WTC11 (cell line): ENCODE measurements at regions not wholly inside any gene's neighbourhood (a gene's known extent, or its start where the extent isn't known, plus 50 kb on each side); places are given as distances from the start of the nearest gene placed in this dataset.
A peak's percentile ranks its signal among the peaks of the same experiment; 100 is the strongest.

Experiments used
- ATAC-seq: fragments of 200-7000 bp; cut with Tn5 transposase; 2 replicates; pipeline ENCODE4 v1.10.0; 2021; ENCODE audit warnings: mild to moderate bottlenecking, moderate library complexity
- CTCF ChIA-PET: fragments of 300-600 bp; sonication (Branson Sonifier 250); formaldehyde crosslinking; loops from one replicate; lab custom pipeline; 2021; ENCODE audit warnings: antibody characterized with exemption; lab: Charles Lee
- POLR2A ChIA-PET: fragments of 350-600 bp; sonication (Branson Sonifier 250); formaldehyde crosslinking; loops from one replicate; lab custom pipeline; 2021; ENCODE audit warnings: antibody characterized with exemption; lab: Charles Lee
- DNase-seq: peaks from one replicate; pipeline ENCODE4 v3.0.0; 2021; ENCODE audit warnings: low spot score
- H3K27ac Mint-ChIP-seq: 2 replicates; pipeline ENCODE4 v1.8.0; 2021; ENCODE audit warnings: mixed read lengths
- H3K27me3 Mint-ChIP-seq: 2 replicates; pipeline ENCODE4 v1.8.0; 2021; ENCODE audit warnings: low read depth, mild to moderate bottlenecking, moderate library complexity, mixed read lengths
- H3K36me3 Mint-ChIP-seq: 2 replicates; pipeline ENCODE4 v1.8.0; 2021; ENCODE audit warnings: mixed read lengths
- H3K4me1 Mint-ChIP-seq: 2 replicates; pipeline ENCODE4 v1.8.0; 2022; ENCODE audit warnings: mixed read lengths
- H3K4me3 Mint-ChIP-seq: 2 replicates; pipeline ENCODE4 v1.8.0; 2021; ENCODE audit warnings: mild to moderate bottlenecking, moderate library complexity, mixed read lengths
- H3K9me3 Mint-ChIP-seq: 2 replicates; pipeline ENCODE4 v1.8.0; 2021; ENCODE audit warnings: mixed read lengths
- E2F5 ChIP-seq: sonication (generic); formaldehyde crosslinking; IDR thresholded peaks from 2 replicates; pipeline ENCODE4 v1.8.1; 2022; ENCODE audit warnings: mild to moderate bottlenecking, moderate library complexity, missing genetic modification reagents
- EMX1 ChIP-seq: fragments of 250-450 bp; sonication (Bioruptor Pico); IDR thresholded peaks from 2 replicates; pipeline ENCODE4 v1.8.0; 2021; ENCODE audit warnings: mild to moderate bottlenecking
- ESRRA ChIP-seq: sonication (generic); formaldehyde crosslinking; IDR thresholded peaks from 2 replicates; pipeline ENCODE4 v1.8.1; 2022; ENCODE audit warnings: mild to moderate bottlenecking, missing genetic modification reagents, borderline replicate concordance
- FOXK1 ChIP-seq: sonication (generic); formaldehyde crosslinking; IDR thresholded peaks from 2 replicates; pipeline ENCODE4 v1.8.0; 2022; ENCODE audit warnings: mild to moderate bottlenecking, moderate library complexity, missing genetic modification reagents
- FOXP4 ChIP-seq: sonication (generic); formaldehyde crosslinking; IDR thresholded peaks from 2 replicates; pipeline ENCODE4 v1.8.0; 2022; ENCODE audit warnings: mild to moderate bottlenecking, missing genetic modification reagents
- KAT7 ChIP-seq: sonication (generic); formaldehyde crosslinking; IDR thresholded peaks from 2 replicates; pipeline ENCODE4 v1.8.1; 2023; ENCODE audit warnings: missing genetic modification reagents, mild to moderate bottlenecking, borderline replicate concordance
- NFE2L1 ChIP-seq: sonication (generic); formaldehyde crosslinking; IDR thresholded peaks from 2 replicates; pipeline ENCODE4 v1.8.1; 2023; ENCODE audit warnings: missing genetic modification reagents
- NR2C2 ChIP-seq: sonication (generic); formaldehyde crosslinking; IDR thresholded peaks from 2 replicates; pipeline ENCODE4 v1.8.0; 2022; ENCODE audit warnings: mild to moderate bottlenecking, missing genetic modification reagents
- TP53 ChIP-seq: sonication (generic); formaldehyde crosslinking; IDR thresholded peaks from 2 replicates; pipeline ENCODE4 v1.8.1; 2023; ENCODE audit warnings: mild to moderate bottlenecking, missing genetic modification reagents
- USF1 ChIP-seq: sonication (generic); formaldehyde crosslinking; IDR thresholded peaks from 2 replicates; pipeline ENCODE4 v1.8.0; 2022; ENCODE audit warnings: mild to moderate bottlenecking, missing genetic modification reagents
- ZNF138 ChIP-seq: sonication (generic); formaldehyde crosslinking; conservative IDR thresholded peaks from 2 replicates; pipeline ENCODE4 v1.8.1; 2022; ENCODE audit warnings: mild to moderate bottlenecking, moderate library complexity, missing genetic modification reagents
- ZNF219 ChIP-seq: sonication (generic); formaldehyde crosslinking; IDR thresholded peaks from 2 replicates; pipeline ENCODE4 v1.8.0; 2023; ENCODE audit warnings: missing genetic modification reagents, mild to moderate bottlenecking, borderline replicate concordance
- ZNF232 ChIP-seq: sonication (generic); formaldehyde crosslinking; IDR thresholded peaks from 2 replicates; pipeline ENCODE4 v1.8.0; 2022; ENCODE audit warnings: mild to moderate bottlenecking, missing genetic modification reagents
- ZNF263 ChIP-seq: sonication (generic); formaldehyde crosslinking; IDR thresholded peaks from 2 replicates; pipeline ENCODE4 v1.8.1; 2022; ENCODE audit warnings: low read depth, mild to moderate bottlenecking, moderate library complexity, missing genetic modification reagents
- ZNF671 ChIP-seq: fragments of 250-450 bp; sonication (Bioruptor Pico); IDR thresholded peaks from 2 replicates; pipeline ENCODE4 v1.8.0; 2021; ENCODE audit warnings: mild to moderate bottlenecking
- TF ChIP-seq, protein P1 (sequence below): fragments of 250-450 bp; sonication (Bioruptor Pico); IDR thresholded peaks from 2 replicates; pipeline ENCODE4 v1.9.0; 2021; ENCODE audit warnings: mild to moderate bottlenecking, borderline replicate concordance
- TF ChIP-seq, protein P2 (sequence below): sonication (generic); formaldehyde crosslinking; IDR thresholded peaks from 2 replicates; pipeline ENCODE4 v1.8.0; 2023; ENCODE audit warnings: missing genetic modification reagents
- TF ChIP-seq, protein P3 (sequence below): sonication (generic); formaldehyde crosslinking; IDR thresholded peaks from 2 replicates; pipeline ENCODE4 v1.8.1; 2023; ENCODE audit warnings: mild to moderate bottlenecking, missing genetic modification reagents, moderate library complexity

GRCh38 chr16:76194616-76195015 is 82.6 kb upstream of the CNTNAP4 start:
- no peak for TF ChIP-seq ZNF219 (CRISPR knock-in tag)
- 0 out of 2 replicates have a peak, but pooled peaks have one; percentile 23 for TF ChIP-seq NFE2L1
- no peak overlapping the region for H3K4me3 Mint-ChIP-seq
- peaks cover 34% of the 10 kb centered on the region for H3K9me3 Mint-ChIP-seq
- POLR2A ChIA-PET, result no interaction called here
- CTCF ChIA-PET, result no interaction called here
- H3K27me3 Mint-ChIP-seq, result peaks cover 8% of the 10 kb centered on the region
- peaks cover 3% of the 10 kb centered on the region; the same call in 1 of the 2 replicates for H3K36me3 Mint-ChIP-seq
- H3K4me1 Mint-ChIP-seq, result peaks cover 28% of the 10 kb centered on the region
- H3K27ac Mint-ChIP-seq, result no peak overlapping the region
- ATAC-seq, result no peak
- DNase-seq, result no peak

- Mint-ChIP-seq H3K27ac (no peak overlapping the region), H3K4me3 (no peak overlapping the region), H3K4me1 (peaks cover 29% of the 10 kb centered on the region), H3K27me3 (peaks cover 8% of the 10 kb centered on the region), H3K9me3 (peaks cover 38% of the 10 kb centered on the region), H3K36me3 (peaks cover 7% of the 10 kb centered on the region)
- ChIA-PET CTCF (no interaction called here), POLR2A (no interaction called here)
- ATAC-seq, result no peak
- DNase-seq, result no peak
- no peak for TF ChIP-seq KAT7
- TF ChIP-seq ZNF138, result no peak
- TF ChIP-seq ZNF232 (CRISPR knock-in tag), result no peak
- no peak for TF ChIP-seq E2F5 (CRISPR knock-in tag)
Observed at GRCh38 chr16:76195056-76195455, 82.1 kb upstream of the CNTNAP4 start.

DNA sequence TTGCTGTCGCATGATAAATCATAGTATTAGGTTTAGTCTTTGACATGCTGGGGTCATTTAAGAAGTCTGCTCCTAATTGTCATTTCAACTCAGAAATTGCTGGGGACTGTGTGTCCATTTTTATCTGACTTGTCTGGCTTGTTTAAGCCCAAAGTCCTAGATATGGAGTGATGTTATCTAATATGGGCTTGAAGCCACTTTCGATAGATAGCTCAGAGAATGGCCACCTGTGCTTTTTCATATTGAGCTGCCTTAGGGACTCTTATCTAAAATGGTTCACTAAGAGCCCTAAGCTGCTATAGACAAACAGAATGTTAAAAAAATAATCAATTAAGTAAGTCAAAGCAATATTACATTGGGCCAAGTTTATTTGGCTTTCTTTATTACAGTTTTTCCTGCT is 81.6 kb upstream of the CNTNAP4 start:
- DNase-seq (no peak), ATAC-seq (no peak)
- no peak overlapping the region for H3K4me3 Mint-ChIP-seq
- peaks cover 29% of the 10 kb centered on the region for H3K4me1 Mint-ChIP-seq
- TF ChIP-seq FOXP4 (no peak), EMX1 (no peak), ZNF263 (CRISPR knock-in tag) (no peak), TP53 (no peak), FOXK1 (no peak), NFE2L1 (no peak), KAT7 (no peak), ZNF671 (CRISPR knock-in tag) (no peak), NR2C2 (CRISPR knock-in tag) (no peak), ESRRA (no peak), USF1 (CRISPR knock-in tag) (no peak)
- TF ChIP-seq, protein P1, sequence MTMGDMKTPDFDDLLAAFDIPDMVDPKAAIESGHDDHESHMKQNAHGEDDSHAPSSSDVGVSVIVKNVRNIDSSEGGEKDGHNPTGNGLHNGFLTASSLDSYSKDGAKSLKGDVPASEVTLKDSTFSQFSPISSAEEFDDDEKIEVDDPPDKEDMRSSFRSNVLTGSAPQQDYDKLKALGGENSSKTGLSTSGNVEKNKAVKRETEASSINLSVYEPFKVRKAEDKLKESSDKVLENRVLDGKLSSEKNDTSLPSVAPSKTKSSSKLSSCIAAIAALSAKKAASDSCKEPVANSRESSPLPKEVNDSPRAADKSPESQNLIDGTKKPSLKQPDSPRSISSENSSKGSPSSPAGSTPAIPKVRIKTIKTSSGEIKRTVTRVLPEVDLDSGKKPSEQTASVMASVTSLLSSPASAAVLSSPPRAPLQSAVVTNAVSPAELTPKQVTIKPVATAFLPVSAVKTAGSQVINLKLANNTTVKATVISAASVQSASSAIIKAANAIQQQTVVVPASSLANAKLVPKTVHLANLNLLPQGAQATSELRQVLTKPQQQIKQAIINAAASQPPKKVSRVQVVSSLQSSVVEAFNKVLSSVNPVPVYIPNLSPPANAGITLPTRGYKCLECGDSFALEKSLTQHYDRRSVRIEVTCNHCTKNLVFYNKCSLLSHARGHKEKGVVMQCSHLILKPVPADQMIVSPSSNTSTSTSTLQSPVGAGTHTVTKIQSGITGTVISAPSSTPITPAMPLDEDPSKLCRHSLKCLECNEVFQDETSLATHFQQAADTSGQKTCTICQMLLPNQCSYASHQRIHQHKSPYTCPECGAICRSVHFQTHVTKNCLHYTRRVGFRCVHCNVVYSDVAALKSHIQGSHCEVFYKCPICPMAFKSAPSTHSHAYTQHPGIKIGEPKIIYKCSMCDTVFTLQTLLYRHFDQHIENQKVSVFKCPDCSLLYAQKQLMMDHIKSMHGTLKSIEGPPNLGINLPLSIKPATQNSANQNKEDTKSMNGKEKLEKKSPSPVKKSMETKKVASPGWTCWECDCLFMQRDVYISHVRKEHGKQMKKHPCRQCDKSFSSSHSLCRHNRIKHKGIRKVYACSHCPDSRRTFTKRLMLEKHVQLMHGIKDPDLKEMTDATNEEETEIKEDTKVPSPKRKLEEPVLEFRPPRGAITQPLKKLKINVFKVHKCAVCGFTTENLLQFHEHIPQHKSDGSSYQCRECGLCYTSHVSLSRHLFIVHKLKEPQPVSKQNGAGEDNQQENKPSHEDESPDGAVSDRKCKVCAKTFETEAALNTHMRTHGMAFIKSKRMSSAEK (CRISPR knock-in tag), result no peak
- TF ChIP-seq, protein P2, sequence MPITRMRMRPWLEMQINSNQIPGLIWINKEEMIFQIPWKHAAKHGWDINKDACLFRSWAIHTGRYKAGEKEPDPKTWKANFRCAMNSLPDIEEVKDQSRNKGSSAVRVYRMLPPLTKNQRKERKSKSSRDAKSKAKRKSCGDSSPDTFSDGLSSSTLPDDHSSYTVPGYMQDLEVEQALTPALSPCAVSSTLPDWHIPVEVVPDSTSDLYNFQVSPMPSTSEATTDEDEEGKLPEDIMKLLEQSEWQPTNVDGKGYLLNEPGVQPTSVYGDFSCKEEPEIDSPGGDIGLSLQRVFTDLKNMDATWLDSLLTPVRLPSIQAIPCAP (CRISPR knock-in tag), result no peak
- TF ChIP-seq, protein P3, sequence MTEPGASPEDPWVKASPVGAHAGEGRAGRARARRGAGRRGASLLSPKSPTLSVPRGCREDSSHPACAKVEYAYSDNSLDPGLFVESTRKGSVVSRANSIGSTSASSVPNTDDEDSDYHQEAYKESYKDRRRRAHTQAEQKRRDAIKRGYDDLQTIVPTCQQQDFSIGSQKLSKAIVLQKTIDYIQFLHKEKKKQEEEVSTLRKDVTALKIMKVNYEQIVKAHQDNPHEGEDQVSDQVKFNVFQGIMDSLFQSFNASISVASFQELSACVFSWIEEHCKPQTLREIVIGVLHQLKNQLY (CRISPR knock-in tag), result no peak
- H3K27me3 Mint-ChIP-seq, result peaks cover 8% of the 10 kb centered on the region
- CTCF ChIA-PET, result no interaction called here
- POLR2A ChIA-PET, result no interaction called here
- H3K36me3 Mint-ChIP-seq, result peaks cover 8% of the 10 kb centered on the region
- no peak overlapping the region for H3K27ac Mint-ChIP-seq
- peaks cover 38% of the 10 kb centered on the region for H3K9me3 Mint-ChIP-seq
